Osteocyte (in vitro differentiated cells): ENCODE measurements at regions not wholly inside any gene's neighbourhood (a gene's known extent, or its start where the extent isn't known, plus 50 kb on each side); places are given as distances from the start of the nearest gene placed in this dataset.

ENCODE experiments used
- DNase-seq: peaks from one replicate; pipeline ENCODE4 v3.0.0; 2021; ENCODE audit warnings: mixed read lengths; ENCODE audit not compliant: unreplicated experiment; ENCODE audit errors: extremely low spot score
- H3K27ac Mint-ChIP-seq: one replicate; pipeline ENCODE4 v1.8.0; 2021; ENCODE audit warnings: mild to moderate bottlenecking, mixed read lengths; ENCODE audit not compliant: unreplicated experiment
- H3K27me3 Mint-ChIP-seq: one replicate; pipeline ENCODE4 v1.8.0; 2021; ENCODE audit warnings: mixed read lengths; ENCODE audit not compliant: unreplicated experiment
- H3K36me3 Mint-ChIP-seq: one replicate; pipeline ENCODE4 v1.8.0; 2021; ENCODE audit warnings: mixed read lengths; ENCODE audit not compliant: unreplicated experiment
- H3K4me1 Mint-ChIP-seq: one replicate; pipeline ENCODE4 v1.8.0; 2021; ENCODE audit warnings: mixed read lengths; ENCODE audit not compliant: unreplicated experiment
- H3K4me3 Mint-ChIP-seq: one replicate; pipeline ENCODE4 v1.8.0; 2021; ENCODE audit warnings: mild to moderate bottlenecking, moderate library complexity, mixed read lengths; ENCODE audit not compliant: unreplicated experiment
- H3K9me3 Mint-ChIP-seq: one replicate; pipeline ENCODE4 v1.8.0; 2021; ENCODE audit warnings: mixed read lengths; ENCODE audit not compliant: unreplicated experiment
- TF ChIP-seq, protein P1 (sequence below): fragments of 200-600 bp; sonication (generic); IDR thresholded peaks from 2 replicates; pipeline ENCODE4 v1.5.0; 2021; ENCODE audit warnings: antibody characterized with exemption, mild to moderate bottlenecking, moderate library complexity

- TF ChIP-seq, protein P1, sequence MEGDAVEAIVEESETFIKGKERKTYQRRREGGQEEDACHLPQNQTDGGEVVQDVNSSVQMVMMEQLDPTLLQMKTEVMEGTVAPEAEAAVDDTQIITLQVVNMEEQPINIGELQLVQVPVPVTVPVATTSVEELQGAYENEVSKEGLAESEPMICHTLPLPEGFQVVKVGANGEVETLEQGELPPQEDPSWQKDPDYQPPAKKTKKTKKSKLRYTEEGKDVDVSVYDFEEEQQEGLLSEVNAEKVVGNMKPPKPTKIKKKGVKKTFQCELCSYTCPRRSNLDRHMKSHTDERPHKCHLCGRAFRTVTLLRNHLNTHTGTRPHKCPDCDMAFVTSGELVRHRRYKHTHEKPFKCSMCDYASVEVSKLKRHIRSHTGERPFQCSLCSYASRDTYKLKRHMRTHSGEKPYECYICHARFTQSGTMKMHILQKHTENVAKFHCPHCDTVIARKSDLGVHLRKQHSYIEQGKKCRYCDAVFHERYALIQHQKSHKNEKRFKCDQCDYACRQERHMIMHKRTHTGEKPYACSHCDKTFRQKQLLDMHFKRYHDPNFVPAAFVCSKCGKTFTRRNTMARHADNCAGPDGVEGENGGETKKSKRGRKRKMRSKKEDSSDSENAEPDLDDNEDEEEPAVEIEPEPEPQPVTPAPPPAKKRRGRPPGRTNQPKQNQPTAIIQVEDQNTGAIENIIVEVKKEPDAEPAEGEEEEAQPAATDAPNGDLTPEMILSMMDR = no peak
- no peaks in the 10 kb centered on the region for H3K36me3 Mint-ChIP-seq
- H3K27ac Mint-ChIP-seq = no peak overlapping the region
- no peaks in the 10 kb centered on the region for H3K27me3 Mint-ChIP-seq
- no peak for DNase-seq
- no peaks in the 10 kb centered on the region for H3K9me3 Mint-ChIP-seq
- no peaks in the 10 kb centered on the region for H3K4me1 Mint-ChIP-seq
- H3K4me3 Mint-ChIP-seq = no peak overlapping the region
Observed at GRCh38 chr13:55563267-55563666, 1577.5 kb upstream of the PRR20A start.

GRCh38 chr13:55566334-55566733 lies 1574.4 kb upstream of the PRR20A start:
- Mint-ChIP-seq H3K4me1 (no peaks in the 10 kb centered on the region), H3K27ac (no peak overlapping the region), H3K4me3 (no peak overlapping the region), H3K36me3 (no peaks in the 10 kb centered on the region), H3K9me3 (no peaks in the 10 kb centered on the region), H3K27me3 (no peaks in the 10 kb centered on the region)
- TF ChIP-seq, protein P1 = no peak
- no peak for DNase-seq

DNA sequence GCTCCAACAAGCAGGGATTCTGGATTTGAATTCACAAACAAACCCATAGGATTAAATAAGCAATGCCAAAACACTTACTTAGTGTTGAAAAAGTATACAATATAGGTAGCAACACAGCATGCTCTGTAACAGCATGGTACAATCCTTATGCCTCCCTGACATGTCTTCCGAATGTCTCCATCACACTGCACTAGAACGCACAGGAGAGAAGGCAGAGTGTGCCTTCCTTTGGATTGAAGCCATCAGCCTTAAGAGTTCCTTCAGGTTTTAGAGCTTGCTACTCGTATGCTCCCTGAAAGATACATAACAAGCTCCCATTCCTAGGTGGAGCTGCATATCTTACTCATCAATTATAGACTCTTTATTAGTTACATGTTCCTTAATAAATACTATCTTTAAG lies 1573.9 kb upstream of the PRR20A start:
- TF ChIP-seq, protein P1 = no peak
- Mint-ChIP-seq H3K4me3 (no peak overlapping the region), H3K27ac (no peak overlapping the region), H3K9me3 (no peaks in the 10 kb centered on the region), H3K4me1 (no peaks in the 10 kb centered on the region), H3K36me3 (no peaks in the 10 kb centered on the region), H3K27me3 (no peaks in the 10 kb centered on the region)
- no peak for DNase-seq

GRCh38 chr13:55567721-55568625 lies 1572.7 kb upstream of the PRR20A start:
- DNase-seq = no peak
- Mint-ChIP-seq H3K27me3 (peaks cover 3% of the 10 kb centered on the region), H3K9me3 (no peaks in the 10 kb centered on the region), H3K27ac (no peak overlapping the region), H3K4me1 (no peaks in the 10 kb centered on the region), H3K4me3 (no peak overlapping the region), H3K36me3 (no peaks in the 10 kb centered on the region)
- TF ChIP-seq, protein P1 = no peak

GRCh38 chr13:55569082-55569481 lies 1571.6 kb upstream of the PRR20A start:
- TF ChIP-seq, protein P1 = no peak
- Mint-ChIP-seq H3K9me3 (no peaks in the 10 kb centered on the region), H3K27ac (no peak overlapping the region), H3K27me3 (peaks cover 3% of the 10 kb centered on the region), H3K4me1 (no peaks in the 10 kb centered on the region), H3K4me3 (no peak overlapping the region), H3K36me3 (no peaks in the 10 kb centered on the region)
- DNase-seq = no peak
